Panc1 (cell line): ENCODE measurements at regions not wholly inside any gene's neighbourhood (a gene's known extent, or its start where the extent isn't known, plus 50 kb on each side); places are given as distances from the start of the nearest gene placed in this dataset.

Experiments used
- ATAC-seq: fragments of 200-7000 bp; cut with Tn5 transposase; 2 replicates; pipeline ENCODE4 v1.9.1; 2020; ENCODE audit warnings: mild to moderate bottlenecking, moderate library complexity
- BruUV-seq: library from RNA; stranded (reverse); fragments of 400-500 nt; replicated peaks from 2 replicates; lab custom pipeline; 2021; lab: Mats Ljungman, UMichigan
- CTCF ChIA-PET: fragments of 300-600 bp; sonication (Branson Sonifier 250); formaldehyde crosslinking; loops from one replicate; lab custom pipeline; 2022; ENCODE audit warnings: antibody characterized with exemption; lab: Charles Lee
- POLR2A ChIA-PET: fragments of 300-600 bp; sonication (Branson Sonifier 250); formaldehyde crosslinking; loops from one replicate; lab custom pipeline; 2022; ENCODE audit warnings: antibody characterized with exemption; lab: Charles Lee
- DNase-seq: peaks from one replicate; pipeline ENCODE4 v3.0.0-alpha.2; 2010; ENCODE audit warnings: low read depth, low spot score
- H3K27ac ChIP-seq: 2 replicates; pipeline ENCODE4 v1.5.1; 2011; ENCODE audit warnings: mild to moderate bottlenecking, low read length, inconsistent platforms
- H3K27me3 ChIP-seq: fragments of 200-500 bp; sonication (Bioruptor generic); 2 replicates; pipeline ENCODE4 v1.6.0; 2014; ENCODE audit warnings: low read length, inconsistent platforms; ENCODE audit not compliant: control insufficient read depth, insufficient read depth
- H3K36me3 ChIP-seq: fragments of 200-500 bp; sonication (Bioruptor generic); 2 replicates; pipeline ENCODE4 v1.5.1; 2014; ENCODE audit warnings: inconsistent platforms, mild to moderate bottlenecking, low read length, moderate library complexity; ENCODE audit not compliant: control insufficient read depth, insufficient read depth
- H3K4me1 ChIP-seq: 2 replicates; pipeline ENCODE4 v1.5.1; 2011; ENCODE audit warnings: inconsistent platforms, mild to moderate bottlenecking, low read length, moderate library complexity; ENCODE audit not compliant: control insufficient read depth, insufficient read depth
- H3K4me3 ChIP-seq, 2 experiments: 2 replicates each; pipeline ENCODE4 v1.5.1; 2011 to 2012; ENCODE audit warnings: low read depth in 2 of 2, low read length in 2 of 2, mild to moderate bottlenecking in 2 of 2, inconsistent platforms in 1 of 2, moderate library complexity in 1 of 2
- H3K9me3 ChIP-seq: fragments of 200-500 bp; sonication (Bioruptor generic); 2 replicates; pipeline ENCODE4 v1.5.1; 2014; ENCODE audit warnings: low read depth, mild to moderate bottlenecking, inconsistent platforms, low read length, moderate library complexity; ENCODE audit not compliant: control insufficient read depth, insufficient read depth
- POLR2AphosphoS5 ChIP-seq: IDR thresholded peaks from 2 replicates; pipeline ENCODE4 v1.6.1; 2012; ENCODE audit warnings: mild to moderate bottlenecking, low read depth, low read length, moderate library complexity
- SIN3A ChIP-seq: IDR thresholded peaks from 2 replicates; pipeline ENCODE4 v1.6.1; 2012; ENCODE audit warnings: low read depth, mild to moderate bottlenecking, low read length, moderate library complexity, borderline replicate concordance; ENCODE audit not compliant: insufficient read depth
- TCF7L2 ChIP-seq: IDR thresholded peaks from 2 replicates; pipeline ENCODE4 v1.6.1; 2011; ENCODE audit warnings: mild to moderate bottlenecking, low read depth, low read length, inconsistent platforms
- in situ Hi-C: cut with HindIII; loops from 2 replicates; pipeline ENCODE4 v1.10.0; 2016; ENCODE audit warnings: low sequenced_read_pairs, low pct_unique_long_range_greater_than_20kb
- intact Hi-C: fragments of 100-400 bp; cut with micrococcal nuclease; formaldehyde crosslinking; loops from one replicate; pipeline ENCODE4 v1.10.0; 2022; ENCODE audit not compliant: unreplicated experiment
- TF ChIP-seq, protein P1 (sequence below): fragments of 450-650 bp; IDR thresholded peaks from 2 replicates; pipeline ENCODE4 v1.5.1; 2017; ENCODE audit warnings: mild to moderate bottlenecking
- TF ChIP-seq, protein P2 (sequence below), 2 experiments: IDR thresholded peaks; 2 replicates each; pipeline ENCODE4 v1.6.1; 2011 to 2012; ENCODE audit warnings: low read depth in 2 of 2, control low read depth in 1 of 2, low read length in 1 of 2, mild to moderate bottlenecking in 1 of 2, moderate library complexity in 1 of 2; ENCODE audit not compliant: insufficient read depth in 1 of 2

DNA sequence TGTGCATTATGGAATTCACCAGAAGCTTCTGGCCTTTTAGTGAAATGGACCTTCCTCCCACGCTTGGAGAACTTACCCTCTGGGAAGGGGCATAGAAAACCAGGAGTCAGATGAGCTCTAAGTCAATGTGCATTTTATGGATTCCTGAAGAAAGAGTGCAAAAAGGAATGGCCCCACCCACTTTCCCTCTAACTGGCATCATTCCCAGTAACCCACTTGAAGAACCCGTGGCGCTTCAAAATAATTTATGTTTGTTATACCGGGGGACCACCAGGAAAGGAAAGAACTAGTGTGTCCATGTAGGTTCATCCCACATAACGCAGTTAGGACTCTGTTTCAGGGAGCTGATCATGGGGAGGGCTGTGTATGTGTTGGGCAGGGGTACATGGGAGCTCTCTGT is 1153.4 kb downstream of the TMEM121 start:
- Histone ChIP-seq H3K27ac (no peak overlapping the region), H3K9me3 (no peaks in the 10 kb centered on the region), H3K4me1 (no peaks in the 10 kb centered on the region), H3K4me3 (no peak overlapping the region), H3K36me3 (no peaks in the 10 kb centered on the region), H3K27me3 (no peaks in the 10 kb centered on the region)
- intact Hi-C loops: no loop called here
- ATAC-seq (no peak), DNase-seq (no peak)
- in situ Hi-C loops: no loop called here
- no peak for TF ChIP-seq POLR2AphosphoS5
- TF ChIP-seq, protein P1, sequence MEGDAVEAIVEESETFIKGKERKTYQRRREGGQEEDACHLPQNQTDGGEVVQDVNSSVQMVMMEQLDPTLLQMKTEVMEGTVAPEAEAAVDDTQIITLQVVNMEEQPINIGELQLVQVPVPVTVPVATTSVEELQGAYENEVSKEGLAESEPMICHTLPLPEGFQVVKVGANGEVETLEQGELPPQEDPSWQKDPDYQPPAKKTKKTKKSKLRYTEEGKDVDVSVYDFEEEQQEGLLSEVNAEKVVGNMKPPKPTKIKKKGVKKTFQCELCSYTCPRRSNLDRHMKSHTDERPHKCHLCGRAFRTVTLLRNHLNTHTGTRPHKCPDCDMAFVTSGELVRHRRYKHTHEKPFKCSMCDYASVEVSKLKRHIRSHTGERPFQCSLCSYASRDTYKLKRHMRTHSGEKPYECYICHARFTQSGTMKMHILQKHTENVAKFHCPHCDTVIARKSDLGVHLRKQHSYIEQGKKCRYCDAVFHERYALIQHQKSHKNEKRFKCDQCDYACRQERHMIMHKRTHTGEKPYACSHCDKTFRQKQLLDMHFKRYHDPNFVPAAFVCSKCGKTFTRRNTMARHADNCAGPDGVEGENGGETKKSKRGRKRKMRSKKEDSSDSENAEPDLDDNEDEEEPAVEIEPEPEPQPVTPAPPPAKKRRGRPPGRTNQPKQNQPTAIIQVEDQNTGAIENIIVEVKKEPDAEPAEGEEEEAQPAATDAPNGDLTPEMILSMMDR: no peak
- TF ChIP-seq, protein P2, sequence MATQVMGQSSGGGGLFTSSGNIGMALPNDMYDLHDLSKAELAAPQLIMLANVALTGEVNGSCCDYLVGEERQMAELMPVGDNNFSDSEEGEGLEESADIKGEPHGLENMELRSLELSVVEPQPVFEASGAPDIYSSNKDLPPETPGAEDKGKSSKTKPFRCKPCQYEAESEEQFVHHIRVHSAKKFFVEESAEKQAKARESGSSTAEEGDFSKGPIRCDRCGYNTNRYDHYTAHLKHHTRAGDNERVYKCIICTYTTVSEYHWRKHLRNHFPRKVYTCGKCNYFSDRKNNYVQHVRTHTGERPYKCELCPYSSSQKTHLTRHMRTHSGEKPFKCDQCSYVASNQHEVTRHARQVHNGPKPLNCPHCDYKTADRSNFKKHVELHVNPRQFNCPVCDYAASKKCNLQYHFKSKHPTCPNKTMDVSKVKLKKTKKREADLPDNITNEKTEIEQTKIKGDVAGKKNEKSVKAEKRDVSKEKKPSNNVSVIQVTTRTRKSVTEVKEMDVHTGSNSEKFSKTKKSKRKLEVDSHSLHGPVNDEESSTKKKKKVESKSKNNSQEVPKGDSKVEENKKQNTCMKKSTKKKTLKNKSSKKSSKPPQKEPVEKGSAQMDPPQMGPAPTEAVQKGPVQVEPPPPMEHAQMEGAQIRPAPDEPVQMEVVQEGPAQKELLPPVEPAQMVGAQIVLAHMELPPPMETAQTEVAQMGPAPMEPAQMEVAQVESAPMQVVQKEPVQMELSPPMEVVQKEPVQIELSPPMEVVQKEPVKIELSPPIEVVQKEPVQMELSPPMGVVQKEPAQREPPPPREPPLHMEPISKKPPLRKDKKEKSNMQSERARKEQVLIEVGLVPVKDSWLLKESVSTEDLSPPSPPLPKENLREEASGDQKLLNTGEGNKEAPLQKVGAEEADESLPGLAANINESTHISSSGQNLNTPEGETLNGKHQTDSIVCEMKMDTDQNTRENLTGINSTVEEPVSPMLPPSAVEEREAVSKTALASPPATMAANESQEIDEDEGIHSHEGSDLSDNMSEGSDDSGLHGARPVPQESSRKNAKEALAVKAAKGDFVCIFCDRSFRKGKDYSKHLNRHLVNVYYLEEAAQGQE (IDR thresholded peaks at IDR 0.05; ENCODE audit: insufficient read depth in 1 of 2, low read depth in 2 of 2, low read length in 1 of 2): no peak
- ChIA-PET CTCF (interaction anchor here (0.6 kb wide), 1 partner anchor 12 kb away, joined by 10 read pairs; no protein-coding TSS in a partner anchor), POLR2A (no interaction called here)
- BruUV-seq: no TSS peak

DNA sequence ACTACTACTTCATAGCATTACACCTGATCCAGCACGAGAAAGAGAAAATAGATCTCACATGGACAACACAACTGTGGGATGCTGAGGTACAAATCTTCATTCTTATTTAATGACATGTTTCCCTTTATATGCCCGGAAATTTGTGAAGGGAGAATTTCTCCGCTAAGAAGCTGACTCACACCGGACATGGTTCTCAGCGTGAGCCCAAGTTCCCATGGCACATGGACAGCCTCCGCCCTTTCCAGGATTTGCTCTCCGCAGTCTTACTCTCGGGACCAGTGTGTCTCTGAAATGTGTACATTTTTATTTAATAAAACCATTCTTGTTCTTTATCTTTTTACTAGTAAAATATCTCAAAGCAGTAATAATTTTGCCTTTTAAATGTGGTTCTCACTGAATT is 1154.8 kb downstream of the TMEM121 start:
- intact Hi-C loops (no loop called here), in situ Hi-C loops (no loop called here)
- ChIA-PET POLR2A (no interaction called here), CTCF (no interaction called here)
- DNase-seq (no peak), ATAC-seq (no peak)
- TF ChIP-seq, protein P1: no peak
- TF ChIP-seq POLR2AphosphoS5: no peak
- TF ChIP-seq TCF7L2: no peak
- no peak for TF ChIP-seq SIN3A
- TF ChIP-seq, protein P2 (IDR thresholded peaks at IDR 0.05; ENCODE audit: insufficient read depth in 1 of 2, low read depth in 2 of 2, low read length in 1 of 2): no peak
- Histone ChIP-seq H3K27ac (no peak overlapping the region), H3K27me3 (no peaks in the 10 kb centered on the region), H3K4me3 (no peak overlapping the region), H3K36me3 (no peaks in the 10 kb centered on the region), H3K4me1 (no peaks in the 10 kb centered on the region), H3K9me3 (no peaks in the 10 kb centered on the region)
- no TSS peak for BruUV-seq
